Muscle layer of duodenum (tissue), 2 donors: ENCODE measurements at regions not wholly inside any gene's neighbourhood (a gene's known extent, or its start where the extent isn't known, plus 50 kb on each side); places are given as distances from the start of the nearest gene placed in this dataset.

Source experiments
- H3K27ac ChIP-seq: one replicate; pipeline ENCODE4 v1.7.0; 2013; ENCODE audit warnings: mild to moderate bottlenecking, low read length
- H3K27me3 ChIP-seq: one replicate; pipeline ENCODE4 v1.7.0; 2013; ENCODE audit warnings: low read depth, mild to moderate bottlenecking, control low read depth, low read length
- H3K36me3 ChIP-seq, 2 donors: one replicate each; pipeline ENCODE4 v1.7.0; 2013; ENCODE audit warnings: low read length in 2 of 2, control low read depth in 1 of 2, mild to moderate bottlenecking in 1 of 2; ENCODE audit not compliant: insufficient read depth in 2 of 2, control insufficient read depth in 1 of 2
- H3K4me1 ChIP-seq, 2 donors: one replicate each; pipeline ENCODE4 v1.7.0; 2013; ENCODE audit warnings: low read length in 2 of 2, mild to moderate bottlenecking in 2 of 2, control low read depth in 1 of 2, moderate library complexity in 1 of 2; ENCODE audit not compliant: insufficient read depth in 2 of 2, control insufficient read depth in 1 of 2
- H3K4me3 ChIP-seq, 2 donors: one replicate each; pipeline ENCODE4 v1.7.0; 2013; ENCODE audit warnings: low read length in 2 of 2, low read depth in 1 of 2, mild to moderate bottlenecking in 1 of 2
- H3K9me3 ChIP-seq, 2 donors: one replicate each; pipeline ENCODE4 v1.7.0; 2013; ENCODE audit warnings: low read length in 2 of 2, control low read depth in 1 of 2, mild to moderate bottlenecking in 1 of 2; ENCODE audit not compliant: control insufficient read depth in 1 of 2
- donor health status: healthy.

DNA sequence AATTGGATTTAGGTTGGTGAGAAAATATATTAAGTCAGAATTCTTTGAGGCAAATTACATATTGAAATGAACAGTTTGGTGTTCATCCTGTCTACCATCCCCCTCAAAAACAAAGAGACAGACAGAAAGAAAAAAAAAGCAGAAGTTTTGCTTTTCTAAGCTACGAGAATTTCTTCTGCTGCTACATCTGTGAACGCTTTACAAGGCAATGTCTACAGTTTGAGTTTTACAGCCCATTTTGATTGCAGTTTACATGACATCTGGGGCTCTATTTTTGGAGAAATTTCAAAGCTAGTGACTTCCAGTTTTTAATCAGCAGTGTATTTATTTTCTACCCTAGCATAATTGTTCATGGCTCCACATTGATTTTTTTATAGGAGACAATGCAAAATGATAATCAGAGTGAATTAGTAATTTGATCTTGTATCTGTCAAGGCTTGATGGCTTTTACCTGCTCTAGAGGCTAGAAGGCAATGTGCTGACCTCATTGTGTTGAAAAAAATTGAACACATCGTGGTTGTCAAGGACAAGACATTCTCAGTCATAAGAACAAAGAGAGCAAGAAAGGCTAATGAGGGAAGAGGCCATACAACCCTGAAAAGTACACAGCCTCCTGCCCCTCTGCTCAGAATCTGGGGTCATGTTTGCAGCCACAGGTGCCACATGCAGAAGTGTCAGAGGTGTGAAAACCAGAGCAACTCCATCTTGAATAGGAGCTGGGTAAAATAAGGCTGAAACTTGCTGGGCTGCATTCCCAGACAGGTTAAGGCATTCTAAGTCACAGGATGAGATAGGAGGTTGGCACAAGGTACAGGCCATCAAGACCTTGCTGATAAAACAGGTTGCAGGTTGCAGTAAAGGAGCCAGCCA lies 201.0 kb upstream of the CAMK1G start:
- no peak overlapping the region for H3K27ac ChIP-seq
- no peaks in the 10 kb centered on the region for H3K9me3 ChIP-seq
- H3K4me1 ChIP-seq: no peaks in the 10 kb centered on the region
- H3K27me3 ChIP-seq: no peaks in the 10 kb centered on the region
- H3K4me3 ChIP-seq: no peak overlapping the region
- H3K36me3 ChIP-seq: no peaks in the 10 kb centered on the region

- Histone ChIP-seq H3K36me3 (no peaks in the 10 kb centered on the region), H3K9me3 (no peaks in the 10 kb centered on the region), H3K27ac (no peak overlapping the region), H3K4me1 (no peaks in the 10 kb centered on the region), H3K27me3 (no peaks in the 10 kb centered on the region), H3K4me3 (no peak overlapping the region)
Observed at GRCh38 chr1:209383422-209383821, 200.1 kb upstream of the CAMK1G start.

DNA sequence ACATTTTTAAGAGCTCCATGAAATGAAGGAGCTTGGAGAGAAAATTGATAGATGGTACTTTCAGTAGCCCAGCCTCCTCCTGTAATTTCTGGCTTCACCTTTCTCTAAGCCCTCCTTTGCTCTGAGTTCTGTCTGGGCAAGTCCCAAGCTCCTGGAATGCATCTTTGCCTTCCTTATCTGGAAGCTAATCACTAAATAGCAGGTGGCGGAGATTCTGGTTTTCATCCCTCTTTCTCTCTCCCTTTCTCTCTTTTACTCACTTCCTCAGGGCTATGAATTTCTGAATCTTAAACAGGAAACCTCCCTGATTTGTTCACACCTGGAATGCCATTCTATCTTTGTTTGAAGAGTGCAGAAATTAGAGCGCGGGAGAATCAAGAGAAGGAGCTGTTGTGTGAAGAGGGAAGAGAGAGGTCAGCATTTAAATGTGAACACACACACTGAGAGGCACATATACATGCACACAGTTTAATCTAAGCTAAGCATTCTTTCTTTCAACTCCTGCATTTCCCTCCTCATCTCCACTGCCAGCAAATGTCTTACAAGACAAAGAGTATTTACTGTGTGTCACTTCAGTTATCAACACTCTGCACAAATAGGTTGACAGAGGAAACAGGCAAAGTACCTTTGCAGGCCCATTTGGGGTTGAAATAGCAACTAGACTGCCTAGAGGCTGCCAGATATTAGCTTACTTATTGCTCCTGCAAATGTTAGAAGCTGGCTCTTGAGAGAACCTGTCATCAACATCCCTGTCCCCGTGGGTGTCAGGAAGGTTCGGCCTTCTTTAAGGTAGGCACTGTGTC lies 199.4 kb upstream of the CAMK1G start:
- Histone ChIP-seq H3K36me3 (no peaks in the 10 kb centered on the region), H3K4me1 (no peaks in the 10 kb centered on the region), H3K9me3 (no peaks in the 10 kb centered on the region), H3K4me3 (no peak overlapping the region), H3K27ac (no peak overlapping the region), H3K27me3 (no peaks in the 10 kb centered on the region)

- no peaks in the 10 kb centered on the region for H3K4me1 ChIP-seq
- no peak overlapping the region for H3K4me3 ChIP-seq
- H3K27me3 ChIP-seq: no peaks in the 10 kb centered on the region
- H3K36me3 ChIP-seq: no peaks in the 10 kb centered on the region
- H3K27ac ChIP-seq: no peak overlapping the region
- no peaks in the 10 kb centered on the region for H3K9me3 ChIP-seq
Observed at GRCh38 chr1:209384710-209385550, 198.6 kb upstream of the CAMK1G start.

GRCh38 chr1:209386156-209386555 lies 197.4 kb upstream of the CAMK1G start:
- Histone ChIP-seq H3K27me3 (no peaks in the 10 kb centered on the region), H3K9me3 (no peaks in the 10 kb centered on the region), H3K27ac (no peak overlapping the region), H3K4me3 (no peak overlapping the region), H3K36me3 (no peaks in the 10 kb centered on the region), H3K4me1 (no peaks in the 10 kb centered on the region)

DNA sequence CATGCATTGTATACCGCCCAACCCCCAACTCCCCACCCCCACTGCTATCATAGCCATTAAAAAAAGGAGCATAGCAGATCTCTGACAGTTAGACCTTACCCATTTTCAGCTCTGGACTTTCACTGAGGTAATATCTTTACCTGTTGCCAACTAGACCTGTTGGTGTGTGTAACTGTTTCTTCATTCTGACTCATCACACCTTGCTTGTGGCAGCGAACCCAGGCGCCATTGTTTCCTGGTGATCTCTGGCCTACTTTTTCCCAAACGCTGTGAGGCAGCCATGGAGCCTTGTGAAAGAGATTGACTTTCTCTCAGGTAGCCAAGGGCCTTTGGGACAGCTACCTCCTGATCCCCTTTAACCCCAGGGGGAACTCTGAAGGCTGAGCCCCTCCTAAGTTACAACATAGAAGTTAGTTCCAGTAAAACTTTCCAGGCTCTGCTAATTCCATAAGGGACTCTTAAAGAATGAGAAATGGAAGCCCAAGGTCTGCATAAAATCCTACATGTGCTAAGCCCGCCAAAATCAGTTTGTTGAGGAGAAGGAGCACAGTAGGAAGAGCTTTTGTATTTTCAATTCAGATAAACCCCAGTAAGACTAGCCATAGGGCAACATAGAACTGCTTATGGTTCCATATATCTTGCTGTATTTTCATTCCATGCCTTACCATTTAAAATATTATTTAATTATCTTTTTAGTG lies 196.1 kb upstream of the CAMK1G start:
- H3K27ac ChIP-seq: no peak overlapping the region
- H3K27me3 ChIP-seq: no peaks in the 10 kb centered on the region
- no peaks in the 10 kb centered on the region for H3K36me3 ChIP-seq
- H3K4me1 ChIP-seq: no peaks in the 10 kb centered on the region
- H3K4me3 ChIP-seq: no peak overlapping the region
- no peaks in the 10 kb centered on the region for H3K9me3 ChIP-seq

GRCh38 chr1:209387969-209388329 lies 195.6 kb upstream of the CAMK1G start:
- Histone ChIP-seq H3K4me1 (no peaks in the 10 kb centered on the region), H3K27me3 (no peaks in the 10 kb centered on the region), H3K9me3 (no peaks in the 10 kb centered on the region), H3K36me3 (no peaks in the 10 kb centered on the region), H3K27ac (no peak overlapping the region), H3K4me3 (no peak overlapping the region)

DNA sequence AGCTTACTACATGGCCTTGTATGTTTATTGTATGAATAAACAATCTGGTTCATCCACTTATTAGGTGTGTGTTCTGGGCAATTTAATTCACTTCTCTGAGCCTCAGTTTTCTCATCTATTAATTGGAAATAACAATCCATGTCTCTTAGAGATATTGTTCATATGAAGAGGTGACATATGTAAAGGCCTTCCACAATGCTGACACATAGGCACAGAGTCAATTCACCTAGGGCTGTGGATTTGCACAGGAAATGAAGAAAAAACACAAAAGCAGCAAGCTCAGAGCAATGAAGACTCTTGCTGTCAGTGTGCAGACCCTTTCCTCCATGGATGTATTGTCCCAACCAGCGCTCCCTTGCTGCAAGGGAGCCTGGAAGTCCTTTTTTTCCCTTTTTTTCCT lies 195.2 kb upstream of the CAMK1G start:
- Histone ChIP-seq H3K27ac (no peak overlapping the region), H3K9me3 (no peaks in the 10 kb centered on the region), H3K4me3 (no peak overlapping the region), H3K4me1 (no peaks in the 10 kb centered on the region), H3K27me3 (no peaks in the 10 kb centered on the region), H3K36me3 (no peaks in the 10 kb centered on the region)

DNA sequence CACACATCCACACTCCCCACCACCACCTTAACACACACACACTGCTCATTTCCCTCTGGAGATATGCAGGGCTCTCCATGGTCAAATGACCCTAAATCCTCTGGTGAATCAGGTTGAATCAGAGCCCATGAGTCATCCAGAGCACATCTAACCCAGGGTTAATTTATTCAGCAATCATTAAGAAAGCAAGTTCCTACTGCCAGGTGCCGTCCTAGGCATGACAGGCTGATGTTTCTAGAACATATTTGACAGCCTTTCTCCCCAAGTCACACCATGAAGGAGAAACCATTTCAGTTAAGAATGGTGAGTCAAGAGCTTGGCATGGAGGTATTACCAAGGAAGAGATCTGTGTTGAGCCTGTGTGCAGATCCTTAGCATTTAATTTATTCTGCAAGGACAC lies 194.3 kb upstream of the CAMK1G start:
- no peak overlapping the region for H3K27ac ChIP-seq
- no peaks in the 10 kb centered on the region for H3K9me3 ChIP-seq
- no peaks in the 10 kb centered on the region for H3K4me1 ChIP-seq
- H3K36me3 ChIP-seq: no peaks in the 10 kb centered on the region
- H3K4me3 ChIP-seq: no peak overlapping the region
- no peaks in the 10 kb centered on the region for H3K27me3 ChIP-seq

DNA sequence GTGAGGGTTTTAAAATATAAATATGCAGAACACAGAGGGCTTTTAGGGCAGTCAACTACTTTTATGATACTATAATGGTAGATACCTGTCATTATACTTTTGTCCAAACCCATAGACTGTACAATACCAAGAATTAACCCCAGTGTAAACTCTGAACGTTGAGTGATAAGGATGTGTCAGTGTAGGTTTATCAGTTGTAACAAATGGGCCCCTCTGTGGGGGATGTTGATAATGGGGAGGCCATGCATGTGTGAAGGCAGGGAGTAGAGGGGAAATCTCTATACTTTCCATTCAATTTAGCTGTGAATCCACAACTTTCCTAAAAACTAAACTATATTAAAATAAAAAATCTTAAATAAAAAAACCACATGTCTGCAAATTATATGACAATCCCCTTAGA lies 193.5 kb upstream of the CAMK1G start:
- no peaks in the 10 kb centered on the region for H3K9me3 ChIP-seq
- no peaks in the 10 kb centered on the region for H3K27me3 ChIP-seq
- no peak overlapping the region for H3K4me3 ChIP-seq
- H3K27ac ChIP-seq: no peak overlapping the region
- no peaks in the 10 kb centered on the region for H3K36me3 ChIP-seq
- H3K4me1 ChIP-seq: no peaks in the 10 kb centered on the region

DNA sequence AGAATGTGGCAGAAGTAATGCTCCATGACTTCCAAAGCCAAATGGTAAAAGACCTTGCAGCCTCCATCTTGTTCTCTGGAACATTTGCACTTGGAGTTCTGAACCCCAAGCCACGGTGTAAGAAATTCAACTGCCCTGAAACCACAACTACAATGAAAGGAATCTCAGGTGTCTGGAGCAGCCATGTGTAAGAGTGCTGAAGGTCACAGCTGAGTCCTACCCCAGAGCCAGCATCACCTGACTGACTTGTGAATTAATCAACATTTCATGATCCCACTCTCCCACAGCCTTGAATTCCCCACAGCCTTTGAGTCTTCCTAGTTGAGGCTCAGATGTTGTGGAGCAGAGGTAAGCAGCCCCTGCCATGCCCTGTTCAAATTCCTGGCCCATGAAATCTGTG lies 192.8 kb upstream of the CAMK1G start:
- no peaks in the 10 kb centered on the region for H3K9me3 ChIP-seq
- H3K27ac ChIP-seq: no peak overlapping the region
- H3K4me3 ChIP-seq: no peak overlapping the region
- no peaks in the 10 kb centered on the region for H3K27me3 ChIP-seq
- H3K4me1 ChIP-seq: no peaks in the 10 kb centered on the region
- H3K36me3 ChIP-seq: no peaks in the 10 kb centered on the region
